Spleen (tissue), 11 donors: ENCODE measurements at regions not wholly inside any gene's neighbourhood (a gene's known extent, or its start where the extent isn't known, plus 50 kb on each side); places are given as distances from the start of the nearest gene placed in this dataset.

Experiments used
- DNase-seq: peaks from one replicate; pipeline ENCODE4 v3.0.0-alpha.2; 2020
- H3K27ac ChIP-seq, 8 donors: fragments of 200-600 bp; sonication (generic) in 7 of 8; 1 replicate in 4 of 8; 2 replicates in 4 of 8; pipeline versions ENCODE4 v1.5.0 to v1.8.0; 2016 to 2021; ENCODE audit warnings: inconsistent platforms in 4 of 8, mild to moderate bottlenecking in 4 of 8, moderate library complexity in 1 of 8
- H3K27me3 ChIP-seq, 7 donors: fragments of 200-600 bp; sonication (generic) in 6 of 7; replicated peaks in 1 of 7; 1 replicate in 4 of 7; 2 replicates in 3 of 7; pipeline versions ENCODE4 v1.5.0 to v1.8.0; 2016 to 2021; ENCODE audit warnings: inconsistent platforms in 3 of 7, mild to moderate bottlenecking in 1 of 7
- H3K36me3 ChIP-seq, 6 donors: fragments of 200-600 bp; sonication (generic) in 5 of 6; 1 replicate in 4 of 6; 2 replicates in 2 of 6; pipeline versions ENCODE4 v1.5.0 to v1.8.0; 2016 to 2021; ENCODE audit warnings: inconsistent platforms in 2 of 6
- H3K4me1 ChIP-seq, 6 donors: fragments of 200-600 bp; sonication (generic) in 5 of 6; 1 replicate in 3 of 6; 2 replicates in 3 of 6; pipeline versions ENCODE4 v1.5.0 to v1.8.0; 2016 to 2021; ENCODE audit warnings: inconsistent platforms in 3 of 6
- H3K4me3 ChIP-seq, 8 donors: fragments of 200-600 bp; sonication (generic) in 7 of 8; 1 replicate in 4 of 8; 2 replicates in 4 of 8; pipeline versions ENCODE4 v1.5.0 to v1.8.0; 2016 to 2021; ENCODE audit warnings: inconsistent platforms in 4 of 8, mild to moderate bottlenecking in 4 of 8, moderate library complexity in 2 of 8
- H3K9me3 ChIP-seq, 8 donors: fragments of 200-600 bp; sonication (generic) in 7 of 8; 1 replicate in 4 of 8; 2 replicates in 4 of 8; pipeline versions ENCODE4 v1.5.0 to v1.8.0; 2016 to 2021; ENCODE audit warnings: inconsistent platforms in 4 of 8
- POLR2A ChIP-seq, 3 donors: fragments of 450-650 bp; IDR thresholded peaks; one replicate each; pipeline ENCODE4 v1.5.1; 2017; ENCODE audit warnings: antibody characterized with exemption in 3 of 3, mild to moderate bottlenecking in 1 of 3
- POLR2AphosphoS5 ChIP-seq, 3 donors: sonication (generic); formaldehyde crosslinking; IDR thresholded peaks; one replicate each; pipeline ENCODE4 v1.5.1; 2017; ENCODE audit warnings: antibody characterized with exemption in 3 of 3
- WGBS, 5 donors: extraction: QIAGEN DNeasy Blood & Tissue Kit in 3 of 5; methylation state at CpG; one replicate each; pipeline versions ENCODE4 v1.1.5 to v1.1.7; 2013 to 2018; 5-methylcytosine and 5-hydroxymethylcytosine counted together
- intact Hi-C: fragments of 100-400 bp; cut with DNase I; formaldehyde crosslinking; loops from one replicate; pipeline ENCODE4 v1.15.0; 2023; ENCODE audit warnings: low total_unique reads
- TF ChIP-seq, protein P1 (sequence below), 11 experiments: fragments of 200-600 bp in 7 of 11; fragments of 450-650 bp in 4 of 11; sonication (generic) in 4 of 11; IDR thresholded peaks in 8 of 11; conservative IDR thresholded peaks in 3 of 11; 1 replicate in 7 of 11; 2 replicates in 4 of 11; pipeline versions ENCODE4 v1.4.0 to v1.8.0; 2016 to 2021; ENCODE audit warnings: antibody characterized with exemption in 11 of 11, inconsistent platforms in 4 of 11, mild to moderate bottlenecking in 1 of 11
- donor health status: healthy with polysubstance abuse.
- donor health status: DM: no; HTN: no; CAD: no; lungs with moderate emphysema.
- donor health status: DM: no; HTN: no; CAD: no.
- donor health status: Bipolar disorder and iron deficiency.
- donor health status: healthy.
- donor health status: DM: no; HTN: no; CAD: no.
- donor health status: DM: yes; HTN: yes; CAD: no.

GRCh38 chr4:24426557-24426956, 157.8 kb downstream of the DHX15 start:
- H3K4me1 ChIP-seq: no peaks in the 10 kb centered on the region
- no peak for DNase-seq
- H3K36me3 ChIP-seq: no peaks in the 10 kb centered on the region
- intact Hi-C loops: no loop called here
- WGBS, 5 donors: 80 to 86% (median 83%) methylated on average over 5 of the region's 5 CpGs
- peaks cover 0 to 3% (median 0%) of the 10 kb centered on the region in 7 donors for H3K27me3 ChIP-seq
- no peak overlapping the region for H3K27ac ChIP-seq
- H3K9me3 ChIP-seq: no peaks in the 10 kb centered on the region
- H3K4me3 ChIP-seq: no peak overlapping the region
- TF ChIP-seq POLR2AphosphoS5 (IDR thresholded peaks at IDR 0.05): no peak

GRCh38 chr4:24425863-24426262, 158.5 kb downstream of the DHX15 start:
- Histone ChIP-seq H3K4me1 (no peaks in the 10 kb centered on the region), H3K36me3 (no peaks in the 10 kb centered on the region), H3K9me3 (no peaks in the 10 kb centered on the region), H3K4me3 (no peak overlapping the region), H3K27ac (no peak overlapping the region), H3K27me3 (peaks cover 0 to 3% (median 0%) of the 10 kb centered on the region in 7 donors)
- DNase-seq: no peak
- 71 to 81% (median 77%) methylated on average over 3 of the region's 3 CpGs for WGBS, 5 donors
- TF ChIP-seq, protein P1, sequence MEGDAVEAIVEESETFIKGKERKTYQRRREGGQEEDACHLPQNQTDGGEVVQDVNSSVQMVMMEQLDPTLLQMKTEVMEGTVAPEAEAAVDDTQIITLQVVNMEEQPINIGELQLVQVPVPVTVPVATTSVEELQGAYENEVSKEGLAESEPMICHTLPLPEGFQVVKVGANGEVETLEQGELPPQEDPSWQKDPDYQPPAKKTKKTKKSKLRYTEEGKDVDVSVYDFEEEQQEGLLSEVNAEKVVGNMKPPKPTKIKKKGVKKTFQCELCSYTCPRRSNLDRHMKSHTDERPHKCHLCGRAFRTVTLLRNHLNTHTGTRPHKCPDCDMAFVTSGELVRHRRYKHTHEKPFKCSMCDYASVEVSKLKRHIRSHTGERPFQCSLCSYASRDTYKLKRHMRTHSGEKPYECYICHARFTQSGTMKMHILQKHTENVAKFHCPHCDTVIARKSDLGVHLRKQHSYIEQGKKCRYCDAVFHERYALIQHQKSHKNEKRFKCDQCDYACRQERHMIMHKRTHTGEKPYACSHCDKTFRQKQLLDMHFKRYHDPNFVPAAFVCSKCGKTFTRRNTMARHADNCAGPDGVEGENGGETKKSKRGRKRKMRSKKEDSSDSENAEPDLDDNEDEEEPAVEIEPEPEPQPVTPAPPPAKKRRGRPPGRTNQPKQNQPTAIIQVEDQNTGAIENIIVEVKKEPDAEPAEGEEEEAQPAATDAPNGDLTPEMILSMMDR (IDR thresholded peaks at IDR 0.05 in 8 of 11, conservative IDR thresholded peaks at IDR 0.05 in 3 of 11): no peak
- TF ChIP-seq POLR2A (IDR thresholded peaks at IDR 0.05) (no peak), POLR2AphosphoS5 (IDR thresholded peaks at IDR 0.05) (no peak)
- intact Hi-C loops: no loop called here

- H3K36me3 ChIP-seq: no peaks in the 10 kb centered on the region
- intact Hi-C loops: no loop called here
- TF ChIP-seq POLR2AphosphoS5 (IDR thresholded peaks at IDR 0.05) (no peak), POLR2A (IDR thresholded peaks at IDR 0.05) (no peak)
- TF ChIP-seq, protein P1 (IDR thresholded peaks at IDR 0.05 in 8 of 11, conservative IDR thresholded peaks at IDR 0.05 in 3 of 11): no peak
- 89 to 97% (median 94%) methylated on average over 3 of the region's 3 CpGs for WGBS, 5 donors
- H3K4me3 ChIP-seq: no peak overlapping the region
- H3K9me3 ChIP-seq: no peaks in the 10 kb centered on the region
- DNase-seq: no peak
- H3K4me1 ChIP-seq: peaks cover 0 to 6% (median 0%) of the 10 kb centered on the region in 6 donors
- no peak overlapping the region for H3K27ac ChIP-seq
- no peaks in the 10 kb centered on the region for H3K27me3 ChIP-seq
Observed at GRCh38 chr4:24423670-24424069, 160.7 kb downstream of the DHX15 start.

GRCh38 chr4:24422644-24423043, 161.7 kb downstream of the DHX15 start:
- no peak overlapping the region for H3K27ac ChIP-seq
- no peaks in the 10 kb centered on the region for H3K9me3 ChIP-seq
- intact Hi-C loops: no loop called here
- TF ChIP-seq, protein P1 (IDR thresholded peaks at IDR 0.05 in 8 of 11, conservative IDR thresholded peaks at IDR 0.05 in 3 of 11): no peak
- TF ChIP-seq POLR2A (IDR thresholded peaks at IDR 0.05): no peak
- TF ChIP-seq POLR2AphosphoS5 (IDR thresholded peaks at IDR 0.05): no peak
- H3K36me3 ChIP-seq: no peaks in the 10 kb centered on the region
- 82 to 91% (median 86%) methylated on average over 2 of the region's 2 CpGs for WGBS, 5 donors
- H3K27me3 ChIP-seq: no peaks in the 10 kb centered on the region
- H3K4me1 ChIP-seq: peaks cover 0 to 6% (median 0%) of the 10 kb centered on the region in 6 donors
- no peak overlapping the region for H3K4me3 ChIP-seq
- DNase-seq: no peak
